ENCODE measurements at regions not wholly inside any gene's neighbourhood (a gene's known extent, or its start where the extent isn't known, plus 50 kb on each side); places are given as distances from the start of the nearest gene placed in this dataset.

GRCh38 chr10:44032216-44032615 is 352.7 kb downstream of the CXCL12 start:
- TF ChIP-seq CTCF (IDR thresholded peaks at IDR 0.05 in 8 of 11, conservative IDR thresholded peaks at IDR 0.05 in 3 of 11) (no peak), POLR2A (IDR thresholded peaks at IDR 0.05) (no peak)
